Common myeloid progenitor, CD34-positive (primary cell): ENCODE measurements at regions not wholly inside any gene's neighbourhood (a gene's known extent, or its start where the extent isn't known, plus 50 kb on each side); places are given as distances from the start of the nearest gene placed in this dataset.

ENCODE experiments used
- CTCF ChIA-PET: fragments of 350-600 bp; sonication (Branson Sonifier 250); formaldehyde crosslinking; loops from one replicate; lab custom pipeline; 2021; ENCODE audit warnings: antibody characterized with exemption; lab: Charles Lee
- POLR2A ChIA-PET: fragments of 350-600 bp; sonication (Branson Sonifier 250); formaldehyde crosslinking; loops from one replicate; lab custom pipeline; 2021; ENCODE audit warnings: antibody characterized with exemption; lab: Charles Lee
- DNase-seq, 3 donors: peaks; one replicate each; pipeline versions ENCODE4 v3.0.0 to v3.0.0-alpha.2; 2013
- H3K27ac ChIP-seq, 2 experiments: 1 replicate in 1 of 2; 2 replicates in 1 of 2; pipeline ENCODE4 v1.7.0; 2013; ENCODE audit warnings: inconsistent platforms in 2 of 2, low read length in 2 of 2, mild to moderate bottlenecking in 2 of 2, low read depth in 1 of 2, moderate library complexity in 1 of 2; ENCODE audit not compliant: severe bottlenecking in 2 of 2, insufficient read depth in 1 of 2, poor library complexity in 1 of 2
- H3K27me3 ChIP-seq, 5 experiments: replicated peaks in 2 of 5; 1 replicate in 3 of 5; 2 replicates in 2 of 5; pipeline versions ENCODE4 v1.6.1 to v1.7.0; 2013; ENCODE audit warnings: low read length in 4 of 5, mild to moderate bottlenecking in 2 of 5, moderate library complexity in 2 of 5, inconsistent platforms in 1 of 5; ENCODE audit not compliant: insufficient read depth in 5 of 5, control insufficient read depth in 4 of 5
- H3K36me3 ChIP-seq, 4 experiments: 1 replicate in 2 of 4; 2 replicates in 2 of 4; pipeline versions ENCODE4 v1.6.1 to v1.7.0; 2013; ENCODE audit warnings: low read length in 3 of 4, control low read depth in 1 of 4, mild to moderate bottlenecking in 1 of 4; ENCODE audit not compliant: control insufficient read depth in 4 of 4, insufficient read depth in 4 of 4
- H3K4me1 ChIP-seq, 4 experiments: 1 replicate in 3 of 4; 2 replicates in 1 of 4; pipeline versions ENCODE4 v1.6.1 to v1.7.1; 2013; ENCODE audit warnings: low read length in 3 of 4, mild to moderate bottlenecking in 3 of 4, control low read depth in 1 of 4, inconsistent platforms in 1 of 4, moderate library complexity in 1 of 4; ENCODE audit not compliant: control insufficient read depth in 4 of 4, insufficient read depth in 4 of 4; ENCODE audit errors: control extremely low read depth in 1 of 4
- H3K4me3 ChIP-seq, 7 experiments: 1 replicate in 4 of 7; 2 replicates in 3 of 7; pipeline versions ENCODE4 v1.5.1 to v1.7.0; 2013; ENCODE audit warnings: mild to moderate bottlenecking in 7 of 7, low read length in 6 of 7, moderate library complexity in 6 of 7, inconsistent platforms in 2 of 7, low read depth in 2 of 7, control low read depth in 1 of 7; ENCODE audit not compliant: insufficient read depth in 4 of 7, control insufficient read depth in 1 of 7; ENCODE audit errors: extremely low read depth in 1 of 7
- H3K9me3 ChIP-seq, 5 experiments: 1 replicate in 4 of 5; 2 replicates in 1 of 5; pipeline versions ENCODE4 v1.6.1 to v1.7.1; 2013; ENCODE audit warnings: low read length in 4 of 5, mild to moderate bottlenecking in 2 of 5, inconsistent platforms in 1 of 5, low read depth in 1 of 5, moderate library complexity in 1 of 5; ENCODE audit not compliant: control insufficient read depth in 4 of 5, insufficient read depth in 2 of 5; ENCODE audit errors: control extremely low read depth in 1 of 5
- WGBS: methylation state at CpG from one replicate; pipeline ENCODE4 v1.1.5; 2013; ENCODE audit not compliant: insufficient coverage; 5-methylcytosine and 5-hydroxymethylcytosine counted together

DNA sequence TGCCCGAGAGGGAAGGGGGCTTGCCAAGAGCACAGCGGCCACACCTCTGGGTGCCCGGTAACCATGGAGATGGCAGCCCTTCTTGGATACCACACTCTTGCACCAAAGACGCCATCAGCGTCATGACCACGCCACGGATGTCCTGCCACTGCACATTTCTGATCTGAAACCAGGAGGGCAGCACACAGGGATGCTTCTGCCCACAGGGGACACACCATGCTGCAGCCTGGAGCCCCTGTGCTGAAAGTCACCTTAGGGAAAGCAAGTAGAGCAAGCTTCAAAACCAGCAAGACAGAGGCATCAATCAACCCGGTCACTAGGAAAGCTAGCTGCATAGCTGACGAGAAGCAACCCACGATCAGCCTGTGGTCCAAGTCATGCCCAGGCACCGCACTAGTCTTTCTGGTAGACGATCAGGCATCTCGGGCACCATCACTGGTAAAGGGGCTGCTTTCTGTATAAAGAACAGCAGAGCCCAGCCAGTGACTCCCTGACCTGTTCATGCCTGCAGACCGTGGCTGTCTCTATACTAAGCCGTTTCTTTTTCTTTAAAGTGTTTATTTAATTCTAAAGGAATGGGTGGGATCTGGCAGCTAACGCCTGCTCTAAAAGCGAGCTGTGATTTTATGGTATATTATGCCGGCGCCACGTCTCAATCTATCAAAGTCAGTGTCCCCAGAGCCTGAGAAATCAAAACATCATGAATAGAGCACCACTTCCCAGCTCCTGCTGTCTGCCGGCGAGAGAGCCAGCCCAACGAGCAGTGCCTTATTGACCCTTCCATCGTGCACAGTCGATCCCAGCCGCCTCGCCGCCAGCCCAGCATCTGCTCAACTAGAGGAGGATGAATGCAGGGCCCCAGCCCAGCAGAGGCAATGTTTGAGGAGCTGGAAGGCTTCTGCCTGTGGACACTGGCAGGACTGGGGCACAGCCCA lies 244.7 kb downstream of the RBFOX3 start:
- CTCF ChIA-PET = interaction anchor here (0.9 kb wide), 1 partner anchor 25 kb away, joined by 5 read pairs; no protein-coding TSS in a partner anchor
- POLR2A ChIA-PET = no interaction called here
- WGBS = 74% methylated on average over 25 of the region's 28 CpGs
- Histone ChIP-seq H3K27me3 (peaks cover 0 to 73% (median 12%) of the 10 kb centered on the region in 5 experiments), H3K4me3 (no peak overlapping the region), H3K36me3 (no peaks in the 10 kb centered on the region), H3K4me1 (peaks cover 0 to 2% (median 1%) of the 10 kb centered on the region in 4 experiments), H3K9me3 (no peaks in the 10 kb centered on the region), H3K27ac (no peak overlapping the region)
- DNase-seq = no peak

DNA sequence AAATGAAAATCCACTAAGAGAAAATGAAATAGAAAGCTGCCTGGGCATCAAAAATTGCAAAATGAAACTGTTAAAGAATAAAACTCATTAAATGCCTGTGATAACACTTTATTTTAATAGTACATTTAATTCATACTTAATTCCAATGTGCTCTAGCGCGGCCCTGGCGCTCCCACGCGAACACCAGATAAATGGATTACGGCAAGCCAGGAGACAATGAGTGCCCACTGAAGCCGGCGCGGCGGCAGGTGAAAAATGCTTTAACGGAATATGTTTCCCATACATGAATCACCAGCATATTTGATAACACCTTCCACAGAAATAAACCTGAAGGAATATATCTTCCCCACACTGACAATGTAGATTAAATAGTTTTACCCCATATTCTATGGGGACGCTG lies 245.5 kb downstream of the RBFOX3 start:
- no peak overlapping the region for H3K27ac ChIP-seq
- no peaks in the 10 kb centered on the region for H3K36me3 ChIP-seq
- peaks cover 0 to 77% (median 12%) of the 10 kb centered on the region in 5 experiments for H3K27me3 ChIP-seq
- 97% methylated on average over 5 of the region's 12 CpGs for WGBS
- H3K9me3 ChIP-seq = no peaks in the 10 kb centered on the region
- H3K4me1 ChIP-seq = no peaks in the 10 kb centered on the region
- CTCF ChIA-PET = interaction anchor here (0.9 kb wide), 1 partner anchor 26 kb away, joined by 5 read pairs; no protein-coding TSS in a partner anchor
- no peak for DNase-seq
- POLR2A ChIA-PET = no interaction called here
- H3K4me3 ChIP-seq = no peak overlapping the region

DNA sequence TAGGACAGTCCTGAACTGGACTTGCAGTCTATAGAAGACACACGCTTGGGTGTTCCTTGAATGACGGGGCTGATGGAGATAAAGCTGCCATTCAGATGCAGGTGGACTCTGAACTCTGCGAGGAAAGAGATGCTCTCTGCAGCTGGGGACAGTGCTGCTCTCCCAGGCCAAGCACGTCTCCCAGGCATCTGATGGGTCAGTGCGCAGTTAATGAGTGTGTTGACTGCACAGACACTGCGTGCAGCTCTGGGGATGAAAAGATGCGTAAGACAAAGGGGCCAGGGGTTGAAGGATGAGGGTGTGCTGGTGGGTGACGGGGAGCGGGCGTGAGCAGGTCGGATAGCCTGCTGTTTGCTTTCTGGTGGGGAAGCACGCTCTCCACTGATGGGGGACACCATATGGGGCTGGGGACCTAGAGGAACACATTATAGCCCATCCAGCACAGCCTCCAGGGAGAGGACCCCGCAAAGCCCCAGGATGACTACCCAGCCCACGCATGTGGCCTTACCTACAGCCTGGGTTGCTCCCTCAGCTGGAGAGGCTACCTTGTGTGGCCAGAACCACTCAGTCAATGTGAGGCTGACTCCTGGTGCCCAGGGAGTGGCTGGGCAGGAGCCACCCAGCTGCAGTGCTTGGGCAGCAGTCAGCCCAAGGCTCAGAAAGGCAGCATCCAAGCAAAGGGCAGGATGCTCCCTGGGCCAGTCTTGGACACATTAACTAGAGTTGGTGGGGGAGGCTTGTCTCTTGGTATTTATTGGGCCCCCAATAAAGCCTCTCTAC lies 246.3 kb downstream of the RBFOX3 start:
- ChIA-PET POLR2A (no interaction called here), CTCF (no interaction called here)
- peaks cover 0 to 86% (median 12%) of the 10 kb centered on the region in 5 experiments for H3K27me3 ChIP-seq
- H3K4me3 ChIP-seq = no peak overlapping the region
- WGBS = 92% methylated on average over 13 of the region's 14 CpGs
- no peaks in the 10 kb centered on the region for H3K4me1 ChIP-seq
- no peak overlapping the region for H3K27ac ChIP-seq
- no peaks in the 10 kb centered on the region for H3K9me3 ChIP-seq
- DNase-seq = no peak
- no peaks in the 10 kb centered on the region for H3K36me3 ChIP-seq

DNA sequence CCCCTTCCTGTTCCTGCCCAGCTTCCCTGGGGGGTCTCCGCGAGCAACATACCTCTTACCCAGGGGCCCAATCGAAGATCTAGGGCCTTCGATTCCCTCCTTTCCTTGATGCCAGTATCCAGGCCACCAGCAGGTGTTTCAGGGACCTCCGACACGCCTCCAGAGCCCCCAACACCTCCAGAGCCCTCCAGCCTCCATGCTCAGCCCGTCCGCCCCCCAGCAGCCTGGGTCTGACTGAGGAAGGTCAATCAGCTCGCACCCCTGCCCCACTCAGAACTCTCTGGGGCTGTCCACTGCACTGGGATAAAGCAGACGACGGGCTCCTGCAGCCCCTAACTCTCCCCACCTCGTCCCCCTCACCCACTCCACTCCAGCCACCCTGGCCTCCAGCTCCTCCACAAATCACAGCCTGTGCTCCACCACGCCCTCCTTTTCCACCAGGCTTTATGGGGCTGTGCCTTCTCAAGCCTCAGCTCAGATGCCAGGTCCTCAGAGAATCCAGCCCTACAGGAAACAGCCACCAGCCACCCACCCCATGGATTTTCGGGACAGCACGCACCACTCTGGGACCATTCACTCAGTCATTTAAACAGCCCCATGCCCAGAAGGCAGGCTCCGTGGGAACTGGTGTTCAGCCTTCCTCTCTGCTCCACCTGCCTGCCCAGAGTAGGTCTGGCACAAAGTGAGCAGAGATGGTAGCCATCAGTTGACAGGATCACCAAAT lies 247.1 kb downstream of the RBFOX3 start:
- Histone ChIP-seq H3K4me3 (no peak overlapping the region), H3K9me3 (no peaks in the 10 kb centered on the region), H3K27ac (no peak overlapping the region), H3K4me1 (no peaks in the 10 kb centered on the region), H3K36me3 (no peaks in the 10 kb centered on the region), H3K27me3 (peaks cover 0 to 93% (median 12%) of the 10 kb centered on the region in 5 experiments)
- WGBS = 92% methylated on average over 15 of the region's 16 CpGs
- no peak for DNase-seq
- ChIA-PET CTCF (no interaction called here), POLR2A (no interaction called here)

DNA sequence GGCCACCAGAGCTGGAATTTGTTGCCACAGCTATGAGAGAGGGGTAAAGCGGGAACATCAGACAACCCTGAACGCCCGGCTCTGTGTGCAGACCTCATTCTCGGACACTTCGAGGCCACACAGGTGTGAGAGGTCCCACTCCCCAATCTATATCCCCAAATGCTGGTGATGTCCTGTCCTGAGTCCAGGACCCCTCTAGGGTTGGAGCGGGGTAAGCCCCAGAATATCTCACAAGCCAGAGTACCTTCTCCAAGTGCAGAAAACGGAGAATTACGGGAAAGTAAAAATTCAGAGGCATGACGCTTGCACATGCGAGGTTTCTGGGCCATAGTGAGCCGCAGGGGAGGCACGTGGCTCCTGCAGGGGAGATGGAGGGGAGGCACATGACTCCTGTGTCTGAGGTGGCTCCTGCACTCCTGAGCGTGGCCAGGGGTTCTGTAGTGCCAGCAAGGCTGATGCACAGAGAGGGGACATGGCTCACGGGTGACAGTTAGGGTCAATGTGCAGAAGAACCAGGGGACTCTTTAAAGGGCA lies 248.0 kb downstream of the RBFOX3 start:
- WGBS = 93% methylated on average over 14 of the region's 14 CpGs
- POLR2A ChIA-PET = no interaction called here
- Histone ChIP-seq H3K9me3 (no peaks in the 10 kb centered on the region), H3K4me3 (no peak overlapping the region), H3K27me3 (peaks cover 0 to 88% (median 12%) of the 10 kb centered on the region in 5 experiments), H3K4me1 (no peaks in the 10 kb centered on the region), H3K27ac (no peak overlapping the region), H3K36me3 (no peaks in the 10 kb centered on the region)
- CTCF ChIA-PET = no interaction called here
- DNase-seq = no peak

DNA sequence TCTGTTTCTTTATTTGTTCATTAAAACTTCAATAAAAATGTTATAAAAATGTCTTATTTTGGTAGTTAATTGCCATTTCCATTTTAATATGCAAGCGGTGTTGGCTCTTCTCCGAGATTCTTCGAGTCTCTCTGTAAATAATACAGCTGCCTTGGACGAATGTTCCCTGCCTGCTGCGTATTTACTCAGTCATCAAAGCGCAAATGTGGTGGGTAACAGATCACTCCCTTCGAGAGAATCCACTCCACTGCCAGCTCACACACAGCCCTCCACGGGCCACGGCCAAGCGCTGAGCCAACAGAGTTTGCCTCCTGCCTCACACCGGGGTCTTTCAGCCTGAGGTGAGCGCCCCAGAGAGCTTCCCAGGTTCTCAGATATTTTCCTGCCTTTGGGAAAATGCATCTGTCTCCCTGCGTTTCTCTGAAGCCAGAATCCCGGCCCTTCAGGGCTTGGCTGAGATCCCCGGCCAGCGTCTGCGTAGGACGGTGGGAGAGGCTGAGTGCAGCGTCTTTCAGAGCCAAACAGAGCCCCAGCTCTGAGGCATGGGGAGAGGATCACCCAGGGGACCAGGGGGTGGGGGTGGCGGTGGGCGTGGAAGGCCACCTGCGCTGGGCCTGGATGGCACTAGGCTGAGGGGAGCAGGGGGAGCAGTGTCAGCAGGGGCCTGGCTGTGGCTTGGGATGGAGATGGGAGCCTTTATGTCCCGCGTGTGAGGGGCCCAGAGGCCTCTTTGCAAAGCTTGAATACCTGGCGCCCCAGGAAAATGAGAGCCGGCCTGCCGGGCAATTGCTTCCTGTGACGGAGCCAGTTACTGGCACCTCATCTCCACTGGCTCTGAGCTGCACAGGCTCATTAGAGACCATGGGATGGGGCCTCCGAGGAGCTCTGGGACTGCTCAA lies 248.7 kb downstream of the RBFOX3 start:
- POLR2A ChIA-PET = no interaction called here
- no peak for DNase-seq
- no peak overlapping the region for H3K27ac ChIP-seq
- WGBS = 69% methylated on average over 24 of the region's 29 CpGs
- H3K4me1 ChIP-seq = no peaks in the 10 kb centered on the region
- CTCF ChIA-PET = no interaction called here
- no peaks in the 10 kb centered on the region for H3K9me3 ChIP-seq
- no peaks in the 10 kb centered on the region for H3K36me3 ChIP-seq
- no peak overlapping the region for H3K4me3 ChIP-seq
- peaks cover 0 to 82% (median 12%) of the 10 kb centered on the region in 5 experiments for H3K27me3 ChIP-seq
